ENCODE measurements at regions not wholly inside any gene's neighbourhood (a gene's known extent, or its start where the extent isn't known, plus 50 kb on each side); places are given as distances from the start of the nearest gene placed in this dataset.

DNA sequence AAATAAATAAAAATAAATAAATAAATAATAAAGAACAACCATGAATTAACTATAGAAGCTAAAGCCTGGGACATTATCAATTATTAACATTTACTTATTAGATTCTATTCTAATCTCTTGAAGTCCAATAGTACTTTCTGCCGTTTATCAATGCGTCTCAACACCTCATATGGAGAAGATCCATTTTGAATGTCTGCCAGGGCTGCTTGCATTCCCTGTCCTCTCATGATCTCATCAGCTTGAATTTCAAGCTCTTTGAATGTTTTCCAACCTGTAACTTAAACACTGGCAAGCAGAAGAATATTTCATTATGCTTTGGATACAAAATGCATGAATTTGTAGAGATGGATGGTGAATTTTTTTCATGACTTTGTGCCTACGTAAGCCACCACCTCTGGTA, 191.9 kb upstream of the ANKFN1 start:
- TF ChIP-seq, protein P1, sequence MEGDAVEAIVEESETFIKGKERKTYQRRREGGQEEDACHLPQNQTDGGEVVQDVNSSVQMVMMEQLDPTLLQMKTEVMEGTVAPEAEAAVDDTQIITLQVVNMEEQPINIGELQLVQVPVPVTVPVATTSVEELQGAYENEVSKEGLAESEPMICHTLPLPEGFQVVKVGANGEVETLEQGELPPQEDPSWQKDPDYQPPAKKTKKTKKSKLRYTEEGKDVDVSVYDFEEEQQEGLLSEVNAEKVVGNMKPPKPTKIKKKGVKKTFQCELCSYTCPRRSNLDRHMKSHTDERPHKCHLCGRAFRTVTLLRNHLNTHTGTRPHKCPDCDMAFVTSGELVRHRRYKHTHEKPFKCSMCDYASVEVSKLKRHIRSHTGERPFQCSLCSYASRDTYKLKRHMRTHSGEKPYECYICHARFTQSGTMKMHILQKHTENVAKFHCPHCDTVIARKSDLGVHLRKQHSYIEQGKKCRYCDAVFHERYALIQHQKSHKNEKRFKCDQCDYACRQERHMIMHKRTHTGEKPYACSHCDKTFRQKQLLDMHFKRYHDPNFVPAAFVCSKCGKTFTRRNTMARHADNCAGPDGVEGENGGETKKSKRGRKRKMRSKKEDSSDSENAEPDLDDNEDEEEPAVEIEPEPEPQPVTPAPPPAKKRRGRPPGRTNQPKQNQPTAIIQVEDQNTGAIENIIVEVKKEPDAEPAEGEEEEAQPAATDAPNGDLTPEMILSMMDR (IDR thresholded peaks at IDR 0.05), result no peak
- no peak for TF ChIP-seq POLR2A (IDR thresholded peaks at IDR 0.05)
